Stimulated activated CD4-positive, alpha-beta T cell treated with anti-CD3 and anti-CD28 coated beads, Interleukin-4, amount 100 ng/mL, for 48 hours (primary cell): ENCODE measurements at regions not wholly inside any gene's neighbourhood (a gene's known extent, or its start where the extent isn't known, plus 50 kb on each side); places are given as distances from the start of the nearest gene placed in this dataset.
"Not testable (repeated sequence)": the region's sequence is repeated elsewhere in the genome, so short reads cannot be mapped to it uniquely, and the experiment has no call there.

Experiments
- DNase-seq, 2 donors: peaks; one replicate each; pipeline ENCODE4 v3.0.0-alpha.2; 2020; ENCODE audit warnings: low read depth in 2 of 2

GRCh38 chr17:68097161-68097805 lies 61.7 kb downstream of the KPNA2 start:
- no peak for DNase-seq

- DNase-seq = not testable (repeated sequence)
These were observed 63.8 kb downstream of the KPNA2 start for GRCh38 chr17:68099341-68099753.

GRCh38 chr17:68100000-68100641 lies 64.6 kb downstream of the KPNA2 start:
- DNase-seq = no peak

- peak; percentile 55 to 63 for DNase-seq
These were observed 65.8 kb downstream of the KPNA2 start for GRCh38 chr17:68101075-68101986.

- no peak for DNase-seq
These were observed 66.4 kb downstream of the KPNA2 start for GRCh38 chr17:68101987-68102314.

GRCh38 chr17:68102318-68102758 lies 66.8 kb downstream of the KPNA2 start:
- DNase-seq = no peak

GRCh38 chr17:68103148-68103547 lies 67.6 kb downstream of the KPNA2 start:
- DNase-seq = no peak

GRCh38 chr17:68106085-68106484 lies 70.5 kb downstream of the KPNA2 start:
- no peak for DNase-seq

- DNase-seq = no peak
These were observed 71.8 kb downstream of the KPNA2 start for GRCh38 chr17:68107373-68107772.

- DNase-seq = no peak
These were observed 72.9 kb downstream of the KPNA2 start for GRCh38 chr17:68108313-68109000.

- DNase-seq = not testable (repeated sequence)
These were observed 73.9 kb downstream of the KPNA2 start for GRCh38 chr17:68109404-68109803.

GRCh38 chr17:68116211-68116610 lies 80.7 kb downstream of the KPNA2 start:
- not testable (repeated sequence) for DNase-seq

GRCh38 chr17:68122587-68122986 lies 87.1 kb downstream of the KPNA2 start:
- DNase-seq = no peak

- DNase-seq = no peak
These were observed 89.8 kb downstream of the KPNA2 start for GRCh38 chr17:68125111-68125870.

- no peak for DNase-seq
These were observed 92.4 kb downstream of the KPNA2 start for GRCh38 chr17:68127914-68128313.

- no peak for DNase-seq
These were observed 95.9 kb downstream of the KPNA2 start for GRCh38 chr17:68131456-68131855.

GRCh38 chr17:68133346-68134045 lies 98.0 kb downstream of the KPNA2 start:
- no peak for DNase-seq

- DNase-seq = no peak
These were observed 98.6 kb downstream of the KPNA2 start for GRCh38 chr17:68134046-68134637.

GRCh38 chr17:68134731-68135130 lies 99.2 kb downstream of the KPNA2 start:
- no peak for DNase-seq
